HT1080 (cell line): ENCODE measurements at regions not wholly inside any gene's neighbourhood (a gene's known extent, or its start where the extent isn't known, plus 50 kb on each side); places are given as distances from the start of the nearest gene placed in this dataset.

Experiments
- DNase-seq: peaks from one replicate; pipeline ENCODE4 v3.0.0-alpha.2; 2015; ENCODE audit warnings: low read depth

DNA sequence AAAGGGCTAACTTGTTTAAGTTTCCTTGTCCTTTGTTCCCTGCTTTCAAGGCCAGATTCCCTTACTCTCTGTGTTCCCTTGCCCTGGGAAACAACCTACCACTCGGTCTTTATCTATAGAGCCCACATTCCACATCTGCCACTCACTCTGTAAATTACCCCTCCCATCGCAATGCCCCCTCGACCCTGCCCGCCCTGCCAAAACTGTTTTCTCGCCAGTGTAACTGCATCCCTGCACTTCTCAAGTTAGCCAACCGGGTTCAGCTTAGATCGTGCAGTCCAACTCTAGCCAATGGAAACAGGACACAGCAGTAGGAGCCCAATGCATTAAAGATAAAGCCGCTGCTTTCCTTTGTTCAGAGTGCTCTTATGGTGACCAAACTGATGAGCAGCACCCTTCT, 263.6 kb downstream of the TBL1XR1 start:
- DNase-seq = no peak

DNA sequence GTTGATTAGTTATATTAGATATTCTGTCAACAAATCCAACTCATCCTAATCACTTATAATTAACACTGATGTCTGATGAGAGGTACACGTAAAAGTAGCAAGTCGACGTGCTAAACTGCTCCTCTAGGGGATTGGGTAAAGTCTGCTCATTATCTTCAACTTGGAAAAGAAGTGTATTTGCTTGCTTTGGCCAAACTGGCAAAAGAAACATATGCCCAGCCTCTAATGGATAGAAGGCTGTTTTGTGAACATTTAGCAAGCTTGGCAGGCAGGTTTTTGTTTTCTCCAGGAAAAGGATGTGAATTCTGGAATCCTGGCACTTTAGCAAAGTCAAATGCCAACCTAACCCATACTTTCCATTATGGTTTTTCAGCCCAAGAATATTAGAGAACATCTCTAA, 264.8 kb downstream of the TBL1XR1 start:
- DNase-seq = no peak

DNA sequence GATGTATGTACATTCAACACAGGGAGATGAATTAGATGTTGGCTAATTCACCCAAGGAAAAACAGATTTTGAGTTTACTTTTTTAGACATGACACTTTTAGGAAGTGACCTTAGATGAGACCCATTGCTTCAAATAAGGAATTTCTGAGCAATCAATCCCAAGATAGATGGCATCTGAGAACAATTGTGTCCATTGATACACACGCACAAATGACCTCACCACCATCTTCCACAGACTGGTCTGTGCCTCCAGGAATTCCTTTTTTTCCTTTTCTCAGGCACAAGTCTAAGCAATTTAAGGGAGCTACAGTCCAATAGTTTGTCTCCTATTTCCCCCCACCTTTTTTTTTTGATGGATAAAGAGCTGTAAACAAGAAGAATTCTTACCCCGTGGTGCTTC, 265.3 kb downstream of the TBL1XR1 start:
- DNase-seq = no peak

DNA sequence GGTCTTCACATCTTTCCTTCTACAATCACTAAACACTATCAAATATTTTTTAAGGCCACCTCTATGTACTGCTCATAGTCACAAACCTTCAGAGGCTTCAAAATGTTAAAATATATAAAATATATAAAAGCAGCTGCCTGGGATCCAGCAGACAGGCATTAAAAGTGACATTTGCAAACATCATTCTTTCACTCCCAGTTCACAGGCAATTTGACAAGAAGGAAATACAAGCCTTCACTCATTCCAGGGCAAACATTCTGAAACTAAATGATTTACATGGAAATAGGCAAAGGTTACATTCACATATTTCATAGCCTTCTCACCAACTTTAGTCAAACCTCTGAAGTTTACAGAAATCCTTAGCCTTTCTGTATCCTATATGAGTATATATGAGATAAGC, 266.3 kb downstream of the TBL1XR1 start:
- no peak for DNase-seq

DNA sequence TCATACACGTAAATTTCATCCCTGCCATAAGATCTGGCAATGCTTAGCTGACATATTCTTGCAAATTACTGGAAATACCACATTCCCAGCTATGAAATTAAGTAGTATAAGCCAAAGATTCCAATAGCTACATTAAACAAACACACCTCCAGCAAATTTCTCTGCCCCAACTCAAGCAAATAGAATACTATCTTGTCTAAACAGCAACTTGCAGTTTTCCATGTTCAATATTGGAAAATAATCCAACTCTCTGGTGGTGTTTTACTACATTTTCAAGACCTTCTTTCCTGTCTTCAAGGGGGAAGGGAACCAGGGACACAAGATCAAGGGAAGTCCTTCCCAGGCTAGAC, 268.7 kb downstream of the TBL1XR1 start:
- no peak for DNase-seq

DNA sequence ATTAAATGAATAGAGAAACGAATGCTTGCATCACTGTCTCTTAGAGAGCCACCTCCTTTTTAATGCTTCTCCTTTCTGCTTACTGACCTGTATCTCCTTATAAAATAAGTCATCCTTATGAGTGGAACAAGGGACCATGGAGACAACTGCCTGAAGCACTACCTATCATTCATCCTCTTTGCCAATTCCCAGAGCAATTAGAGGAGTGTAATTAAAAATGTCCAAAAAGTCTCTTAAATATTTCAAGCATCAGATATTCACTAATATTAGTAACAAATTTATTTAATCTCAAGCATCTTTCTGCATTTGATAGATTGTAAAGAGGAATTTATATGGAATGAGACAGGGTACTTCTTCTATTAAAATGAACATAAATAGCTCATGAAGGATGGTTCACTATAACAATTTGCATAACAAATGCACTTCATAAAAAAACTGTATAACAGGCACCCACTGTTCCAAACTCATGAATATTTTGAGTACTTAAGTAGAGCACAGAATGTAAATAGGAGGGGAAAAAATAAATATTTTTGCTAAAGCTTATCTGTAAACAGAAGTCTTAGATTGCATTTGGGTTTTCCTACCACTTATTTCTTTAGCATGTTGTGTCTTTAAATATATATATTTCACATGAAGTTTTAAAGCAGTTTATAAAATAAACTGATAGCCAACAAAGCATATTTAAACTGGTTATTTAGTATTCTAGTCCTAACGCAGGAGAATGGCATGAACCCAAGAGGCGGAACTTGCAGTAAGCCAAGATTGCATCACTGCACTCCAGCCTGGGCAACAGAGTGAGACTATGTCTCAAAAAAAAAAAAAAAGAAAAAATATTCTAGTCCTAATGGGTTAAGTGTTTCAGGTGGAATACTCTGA, 269.3 kb downstream of the TBL1XR1 start:
- DNase-seq = no peak

DNA sequence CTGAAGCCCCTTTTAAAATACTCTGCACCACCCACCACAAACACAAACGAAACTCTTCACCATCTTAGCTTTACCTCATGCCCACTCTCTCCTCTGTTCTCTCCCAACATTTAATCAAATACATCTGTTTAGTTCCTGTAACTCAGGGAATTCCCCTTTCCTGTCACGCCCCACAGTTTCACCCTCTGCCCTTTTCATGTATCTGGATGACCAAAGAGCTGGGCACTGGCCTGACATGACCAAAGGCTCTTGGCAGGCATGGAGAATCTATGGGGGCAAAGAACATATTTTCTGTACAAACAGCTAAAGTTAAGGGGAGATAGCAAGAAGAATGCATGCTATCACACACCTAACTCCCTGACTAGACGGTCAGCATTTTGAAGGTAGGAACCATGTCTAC, 270.0 kb downstream of the TBL1XR1 start:
- DNase-seq = no peak

DNA sequence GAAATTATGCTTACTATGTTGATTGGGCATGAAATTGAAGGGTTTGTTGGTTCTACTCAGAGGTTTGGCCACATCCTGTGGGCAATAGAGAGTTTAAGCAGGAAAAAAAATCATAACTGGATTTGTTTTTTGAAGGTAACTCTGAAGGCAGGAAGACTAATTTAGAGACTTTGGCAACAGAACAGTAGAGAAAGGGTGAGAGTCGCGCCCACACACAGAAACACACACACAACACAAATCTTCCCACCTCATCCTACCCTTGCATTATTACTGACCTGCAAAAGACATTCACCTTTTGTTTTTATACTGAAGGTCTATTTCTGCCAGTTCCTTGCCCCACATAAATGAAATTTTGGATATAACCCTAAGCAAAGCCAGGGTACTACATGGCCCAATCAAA, 270.6 kb downstream of the TBL1XR1 start:
- DNase-seq = no peak

DNA sequence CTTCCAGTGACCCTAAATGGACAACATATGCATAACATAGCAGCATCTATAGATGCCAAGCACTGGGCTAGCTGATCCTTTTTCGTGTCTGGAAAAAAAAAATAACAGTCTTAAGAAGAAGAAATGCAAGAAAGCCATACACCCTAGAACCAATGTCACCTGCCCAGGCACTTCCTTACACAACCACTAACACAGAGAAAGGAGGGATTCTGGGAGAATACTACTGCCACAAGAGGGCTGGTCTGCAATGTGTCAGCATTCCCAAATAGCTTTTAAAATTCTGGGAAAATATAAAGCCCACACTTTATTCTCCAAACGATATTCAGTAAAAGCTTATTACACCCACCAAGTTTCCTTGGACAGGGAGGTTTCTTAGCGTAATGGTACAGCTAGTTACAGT, 271.2 kb downstream of the TBL1XR1 start:
- no peak for DNase-seq

DNA sequence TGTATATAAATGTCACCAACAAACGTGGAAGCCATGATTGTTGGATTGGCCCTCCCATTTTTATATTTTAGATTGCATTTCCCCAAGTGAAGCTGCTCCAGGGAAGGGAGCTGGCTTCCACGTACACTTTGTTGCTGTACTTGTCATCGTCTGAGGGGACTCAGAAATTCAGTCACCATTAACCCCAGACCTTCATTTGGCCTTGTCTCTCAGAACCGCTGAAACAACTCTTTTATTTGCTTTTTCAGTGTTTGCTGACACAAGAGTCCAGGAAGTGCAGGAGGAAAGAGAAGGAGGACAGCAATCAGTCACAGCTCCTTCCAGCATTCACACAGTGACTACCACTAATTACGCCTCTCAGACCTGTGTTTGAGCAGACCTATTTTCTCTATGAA, 276.5 kb downstream of the TBL1XR1 start:
- DNase-seq = no peak

DNA sequence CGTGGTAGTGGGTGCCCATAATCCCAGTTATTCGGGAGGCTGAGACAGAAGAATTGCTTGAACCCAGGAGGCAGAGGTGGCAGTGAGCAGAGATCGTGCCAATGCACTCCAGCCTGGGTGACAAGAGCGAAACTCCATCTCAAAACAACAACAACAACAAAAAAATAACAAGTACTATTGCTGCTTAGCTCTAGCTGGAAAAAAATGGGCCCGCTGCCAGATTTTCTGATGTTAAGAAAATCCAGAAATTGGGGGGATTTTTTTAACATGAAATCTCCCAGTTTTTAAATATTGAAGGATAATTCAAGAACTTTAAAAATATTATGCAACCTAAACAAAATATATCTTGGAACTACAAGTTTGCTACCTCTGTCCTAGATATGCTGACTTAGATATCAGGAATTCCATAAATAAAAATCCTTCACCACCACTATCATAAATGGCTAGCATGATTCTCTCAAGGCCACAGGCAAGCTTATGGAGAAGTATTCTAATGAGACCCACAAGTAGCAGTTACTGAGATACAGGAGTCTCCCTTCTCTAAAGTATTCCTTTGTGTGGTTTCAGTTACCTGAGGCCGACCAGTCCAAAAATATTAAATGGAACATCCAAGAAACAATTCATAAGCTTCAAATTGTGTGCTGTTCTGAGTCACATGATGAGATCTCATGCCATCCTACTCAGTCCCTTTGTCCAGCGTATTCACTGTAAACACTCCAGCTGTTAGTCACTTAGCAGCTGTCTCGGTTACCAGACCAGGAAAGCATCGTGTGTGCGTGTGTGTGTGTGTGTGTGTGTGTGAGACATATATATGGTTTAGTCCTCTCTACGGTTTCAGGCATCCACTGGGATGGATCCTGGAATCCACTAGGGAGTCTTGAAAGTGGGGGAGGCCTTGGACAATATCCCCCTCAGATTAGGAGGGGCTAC, 277.2 kb downstream of the TBL1XR1 start:
- peak; percentile 61 for DNase-seq

DNA sequence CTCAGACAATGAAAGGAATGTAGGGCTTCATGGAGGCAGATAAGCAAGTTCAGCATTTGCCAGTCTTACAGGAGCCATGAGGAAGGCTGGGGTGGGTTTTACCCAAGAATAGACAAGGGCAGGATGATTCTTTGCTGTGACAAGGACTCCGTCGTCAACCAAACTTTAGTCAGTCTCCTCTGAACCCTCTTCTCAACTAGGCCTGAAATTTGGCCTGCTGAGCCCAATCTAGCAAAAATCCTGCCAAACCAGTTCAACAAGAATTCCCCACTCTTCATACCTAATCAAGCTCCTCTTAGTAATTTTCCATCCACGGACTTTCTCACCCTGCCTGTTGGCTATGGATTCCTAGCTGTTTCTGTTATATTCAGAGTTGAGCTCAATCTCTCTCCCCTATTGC, 280.5 kb downstream of the TBL1XR1 start:
- no peak for DNase-seq

DNA sequence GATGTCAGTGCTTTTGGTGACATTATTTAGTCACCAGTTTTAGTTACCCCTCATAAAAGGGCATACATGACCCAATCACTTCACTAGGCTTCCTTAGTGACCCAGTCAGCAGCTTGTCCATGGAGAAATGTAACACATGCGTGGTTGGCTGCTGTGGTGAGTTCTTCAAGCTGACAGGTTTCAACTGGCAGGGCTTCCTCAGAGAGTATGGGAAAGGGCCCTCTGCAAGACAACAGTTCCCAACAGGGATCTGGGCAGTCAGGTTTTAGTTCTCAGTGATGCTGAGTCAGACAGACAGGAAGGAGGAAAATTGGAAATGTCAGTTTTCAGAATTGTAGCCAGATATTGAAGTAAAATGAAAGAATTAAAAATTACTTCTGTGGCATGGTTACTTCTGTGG, 282.5 kb downstream of the TBL1XR1 start:
- peak; percentile 27 for DNase-seq

DNA sequence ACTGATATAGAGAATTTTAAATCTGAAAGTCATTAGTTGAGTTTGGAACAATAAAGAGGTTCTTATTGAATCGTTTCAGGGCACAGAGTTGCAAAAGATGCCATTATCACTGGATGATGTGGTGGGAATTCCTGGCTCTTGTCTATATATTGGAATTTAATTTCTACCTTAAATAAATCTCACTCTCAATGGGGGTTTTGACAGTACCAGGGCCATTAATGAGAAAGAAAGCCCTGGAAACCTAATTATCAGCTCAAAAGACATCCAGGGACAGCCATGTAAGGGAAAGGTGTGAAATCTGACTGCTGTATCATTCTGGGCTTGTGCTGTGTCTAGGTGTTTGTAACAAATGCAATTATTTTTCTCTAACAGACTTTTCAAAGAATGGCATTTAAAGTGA, 285.7 kb downstream of the TBL1XR1 start:
- no peak for DNase-seq

DNA sequence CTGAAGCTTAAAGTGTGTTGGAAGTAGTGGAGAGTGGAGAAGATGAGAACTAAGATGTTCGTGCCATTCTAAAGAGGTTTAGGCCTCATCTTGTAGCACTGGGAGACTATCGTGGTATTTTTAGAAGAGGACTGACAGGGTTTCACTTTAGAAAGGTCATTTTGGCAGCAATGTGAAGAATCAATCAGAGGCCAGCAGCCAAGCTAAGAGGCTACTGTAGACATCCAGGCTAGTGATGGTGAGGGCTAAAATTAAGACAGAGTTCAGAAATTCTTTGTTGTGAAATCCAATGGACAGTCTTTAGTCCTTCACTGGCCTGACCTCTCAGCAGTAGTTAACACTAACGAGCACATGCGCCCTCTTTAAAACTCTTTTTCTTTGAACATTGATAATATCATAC, 288.2 kb downstream of the TBL1XR1 start:
- no peak for DNase-seq

DNA sequence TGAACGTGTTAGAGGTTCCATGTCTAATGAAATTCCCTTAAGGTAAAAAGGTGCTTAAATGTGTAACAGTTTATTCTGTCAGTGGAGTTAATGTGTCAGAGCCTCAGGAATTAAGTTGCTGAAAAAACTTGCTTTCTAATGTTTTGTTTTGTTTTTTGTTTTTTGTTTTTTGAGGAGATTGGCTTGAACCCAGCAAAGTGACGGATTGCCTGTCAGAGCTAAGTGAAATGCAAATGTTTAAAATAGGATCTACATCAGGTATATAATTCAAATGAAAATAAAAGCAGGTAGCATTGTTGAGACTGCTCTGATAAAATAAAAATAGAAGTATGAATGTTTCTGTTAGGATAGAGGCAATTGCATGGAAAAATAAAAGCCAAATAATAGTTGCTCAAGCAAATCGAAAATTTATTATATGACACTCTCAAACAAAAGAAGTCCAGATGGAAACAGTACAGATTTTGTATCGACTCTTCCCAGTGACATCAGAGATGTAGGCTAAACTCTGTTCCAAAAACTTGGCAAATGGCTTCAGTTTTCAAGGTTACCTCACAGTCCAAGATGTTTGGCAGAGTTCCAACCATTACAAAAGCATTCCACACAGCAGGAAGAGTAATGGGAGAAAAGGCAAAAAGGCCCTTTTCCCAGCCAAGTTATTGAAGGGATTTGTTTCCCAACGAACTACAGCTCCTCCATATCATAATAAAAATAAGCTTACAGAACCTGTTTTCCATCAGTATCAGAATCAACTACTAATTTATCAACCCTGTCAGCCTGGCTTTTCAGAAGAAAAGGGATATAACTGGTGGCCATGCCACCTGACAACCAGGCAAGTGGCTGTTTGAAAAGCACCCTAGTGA, 291.0 kb downstream of the TBL1XR1 start:
- DNase-seq = peak; percentile 46

DNA sequence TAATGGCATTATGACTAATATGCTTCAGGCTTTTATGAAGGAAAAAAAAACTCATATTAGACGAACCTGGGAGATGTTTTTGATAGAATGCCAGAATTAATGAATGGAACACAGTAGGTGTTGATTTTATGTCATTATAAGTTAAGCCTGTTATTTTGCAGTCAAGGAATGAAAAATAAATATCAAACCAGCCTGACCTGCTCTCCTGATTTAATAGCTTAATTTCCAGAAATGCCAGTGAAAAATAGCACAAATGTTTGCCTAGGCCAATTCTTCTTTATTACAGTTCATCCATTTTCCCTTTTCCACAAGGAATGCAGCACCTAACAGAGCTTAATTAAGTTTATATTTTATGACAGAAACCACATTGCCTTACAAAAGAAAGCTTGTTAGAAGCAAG, 292.0 kb downstream of the TBL1XR1 start:
- no peak for DNase-seq

DNA sequence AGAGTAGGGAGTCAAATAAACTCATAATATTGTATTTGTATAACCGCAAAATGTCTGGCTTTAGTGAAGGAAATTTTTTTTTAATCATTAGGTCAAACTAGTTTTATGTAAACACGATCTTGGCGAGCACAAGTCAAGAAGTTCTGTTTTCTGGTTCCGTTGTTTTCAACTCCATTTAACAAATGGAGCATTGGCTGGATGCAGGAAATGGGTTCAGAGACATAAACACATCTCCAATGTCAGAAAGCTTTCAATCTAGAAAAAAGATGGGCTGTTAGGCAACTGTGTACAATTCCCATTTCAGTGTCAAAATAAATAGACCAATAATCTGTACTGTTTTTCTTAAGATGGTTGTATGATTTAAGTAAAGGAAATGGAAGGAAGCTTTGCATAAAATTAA, 292.8 kb downstream of the TBL1XR1 start:
- no peak for DNase-seq

DNA sequence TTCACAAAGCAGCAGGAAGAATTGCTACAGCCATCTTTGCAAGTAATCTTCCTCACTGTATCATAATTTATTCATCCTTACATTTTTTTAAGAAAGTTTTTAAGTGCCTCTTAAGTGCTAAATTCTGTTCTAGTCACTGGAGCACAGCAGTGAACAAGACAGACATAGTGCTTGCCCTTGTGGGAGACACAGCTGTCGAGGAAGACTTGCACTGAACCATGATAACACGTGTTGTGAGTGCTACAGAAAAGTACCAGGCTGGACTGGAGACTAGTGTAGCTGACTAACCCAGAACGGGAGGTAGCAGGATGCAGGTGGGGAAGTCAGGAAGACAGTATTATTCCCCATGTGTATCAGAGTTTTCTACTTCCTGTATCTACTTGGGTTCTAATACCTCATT, 300.6 kb downstream of the TBL1XR1 start:
- DNase-seq = no peak

DNA sequence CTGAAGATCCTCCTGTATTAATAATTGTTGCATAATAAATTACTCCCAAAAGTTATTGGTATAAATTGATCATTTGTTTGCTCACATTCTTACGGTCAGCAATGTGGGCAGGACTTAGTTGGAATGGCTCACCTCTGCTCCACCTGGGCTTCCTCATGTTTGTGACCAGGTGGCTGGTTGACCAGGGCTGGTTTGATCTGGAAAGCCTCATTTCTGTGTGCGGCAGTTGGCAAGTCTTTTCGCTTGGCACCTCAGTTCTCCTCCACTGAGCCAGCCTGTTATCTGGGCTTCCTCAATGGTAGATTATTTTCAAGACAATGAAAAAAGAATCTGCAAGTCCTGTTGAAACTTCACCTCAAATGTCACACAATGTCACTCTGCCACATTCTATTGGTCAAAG, 301.1 kb downstream of the TBL1XR1 start:
- no peak for DNase-seq

DNA sequence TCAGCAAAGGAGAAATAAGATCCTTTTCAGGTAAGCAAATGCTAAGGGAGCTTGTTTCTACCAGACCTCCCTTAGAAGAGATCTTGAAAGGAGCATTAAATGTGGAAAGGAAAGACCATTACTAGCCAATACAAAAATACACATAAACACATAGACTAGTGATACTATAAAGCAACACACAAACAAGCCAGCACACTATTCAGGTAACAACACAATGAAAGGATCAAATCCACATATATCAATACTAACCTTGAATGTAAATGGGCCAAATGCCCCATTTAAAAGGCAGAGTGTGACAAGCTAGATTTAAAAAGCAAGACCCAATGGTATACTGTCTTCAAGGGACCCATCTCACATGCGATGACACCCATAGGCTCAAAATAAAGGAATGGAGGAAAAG, 317.6 kb downstream of the TBL1XR1 start:
- DNase-seq = no peak

DNA sequence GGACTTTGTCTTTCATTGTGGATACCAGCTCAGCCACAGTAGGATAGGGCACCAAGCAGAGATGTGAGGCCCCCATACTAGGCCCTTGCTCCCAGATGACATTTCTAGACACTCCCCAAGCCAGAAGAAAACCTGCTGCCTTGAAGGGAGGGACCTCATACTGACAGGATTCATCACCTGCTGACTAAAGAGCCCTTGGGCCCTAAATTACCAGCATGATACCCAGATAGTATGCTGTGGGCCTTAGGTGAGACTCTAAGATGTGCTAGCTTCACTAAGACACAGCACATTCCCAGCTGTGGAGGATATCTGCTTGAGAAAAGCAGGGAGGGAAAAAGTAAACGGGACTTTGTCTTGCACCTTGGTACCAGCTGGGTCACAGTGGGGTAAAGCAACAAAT, 324.0 kb downstream of the TBL1XR1 start:
- DNase-seq = no peak
